Upper lobe of right lung (tissue), 1 donor: ENCODE measurements at regions not wholly inside any gene's neighbourhood (a gene's known extent, or its start where the extent isn't known, plus 50 kb on each side); places are given as distances from the start of the nearest gene placed in this dataset.

Experiments
- ATAC-seq: fragments of 200-7000 bp; cut with Tn5 transposase; one replicate; pipeline ENCODE4 v1.9.1; 2020; ENCODE audit warnings: mild to moderate bottlenecking, moderate library complexity
- DNase-seq: peaks from one replicate; pipeline ENCODE4 v3.0.0-alpha.2; 2020
- H3K27ac ChIP-seq: fragments of 200-600 bp; one replicate; pipeline ENCODE4 v1.8.0; 2022
- H3K27me3 ChIP-seq: fragments of 200-600 bp; one replicate; pipeline ENCODE4 v1.8.0; 2022; ENCODE audit warnings: mild to moderate bottlenecking
- H3K36me3 ChIP-seq: fragments of 200-600 bp; one replicate; pipeline ENCODE4 v1.8.0; 2022
- H3K4me1 ChIP-seq: fragments of 200-600 bp; one replicate; pipeline ENCODE4 v1.8.0; 2022
- H3K4me3 ChIP-seq: fragments of 200-600 bp; one replicate; pipeline ENCODE4 v1.8.0; 2022; ENCODE audit warnings: mild to moderate bottlenecking
- H3K9me3 ChIP-seq: fragments of 200-600 bp; one replicate; pipeline ENCODE4 v1.8.0; 2022
- intact Hi-C: fragments of 100-400 bp; cut with DNase I; formaldehyde crosslinking; loops from one replicate; pipeline ENCODE4 v1.11.0; 2022
- TF ChIP-seq, protein P1 (sequence below): fragments of 200-600 bp; IDR thresholded peaks from one replicate; pipeline ENCODE4 v1.8.0; 2022; ENCODE audit warnings: antibody characterized with exemption
- donor health status: DM: no; HTN: yes; CAD: no; lungs with severe emphysema.

DNA sequence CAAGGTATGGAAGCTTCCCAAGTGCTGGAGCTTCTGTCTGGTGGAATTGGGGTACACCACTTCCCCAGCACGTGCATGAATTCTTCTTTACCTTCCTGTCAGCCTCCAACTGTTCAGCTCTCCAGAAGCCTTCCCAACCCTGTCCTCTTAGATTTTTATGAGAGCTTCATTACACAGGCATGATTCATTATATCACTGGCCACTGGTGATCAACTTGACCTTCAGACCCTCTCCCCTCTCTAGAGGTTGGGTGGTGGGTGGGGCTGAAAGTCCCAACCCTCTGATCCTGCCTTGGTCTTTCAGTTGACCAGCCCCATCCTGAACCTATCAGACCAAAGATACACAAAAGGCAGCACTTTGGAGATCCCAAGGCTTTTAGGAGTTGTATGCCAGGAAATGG is 795.7 kb upstream of the SOX9 start:
- no peaks in the 10 kb centered on the region for H3K27me3 ChIP-seq
- no peaks in the 10 kb centered on the region for H3K9me3 ChIP-seq
- TF ChIP-seq, protein P1, sequence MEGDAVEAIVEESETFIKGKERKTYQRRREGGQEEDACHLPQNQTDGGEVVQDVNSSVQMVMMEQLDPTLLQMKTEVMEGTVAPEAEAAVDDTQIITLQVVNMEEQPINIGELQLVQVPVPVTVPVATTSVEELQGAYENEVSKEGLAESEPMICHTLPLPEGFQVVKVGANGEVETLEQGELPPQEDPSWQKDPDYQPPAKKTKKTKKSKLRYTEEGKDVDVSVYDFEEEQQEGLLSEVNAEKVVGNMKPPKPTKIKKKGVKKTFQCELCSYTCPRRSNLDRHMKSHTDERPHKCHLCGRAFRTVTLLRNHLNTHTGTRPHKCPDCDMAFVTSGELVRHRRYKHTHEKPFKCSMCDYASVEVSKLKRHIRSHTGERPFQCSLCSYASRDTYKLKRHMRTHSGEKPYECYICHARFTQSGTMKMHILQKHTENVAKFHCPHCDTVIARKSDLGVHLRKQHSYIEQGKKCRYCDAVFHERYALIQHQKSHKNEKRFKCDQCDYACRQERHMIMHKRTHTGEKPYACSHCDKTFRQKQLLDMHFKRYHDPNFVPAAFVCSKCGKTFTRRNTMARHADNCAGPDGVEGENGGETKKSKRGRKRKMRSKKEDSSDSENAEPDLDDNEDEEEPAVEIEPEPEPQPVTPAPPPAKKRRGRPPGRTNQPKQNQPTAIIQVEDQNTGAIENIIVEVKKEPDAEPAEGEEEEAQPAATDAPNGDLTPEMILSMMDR: no peak
- ATAC-seq (no peak), DNase-seq (no peak)
- H3K27ac ChIP-seq: no peak overlapping the region
- H3K4me1 ChIP-seq: no peaks in the 10 kb centered on the region
- H3K36me3 ChIP-seq: no peaks in the 10 kb centered on the region
- intact Hi-C loops: no loop called here
- H3K4me3 ChIP-seq: no peak overlapping the region

DNA sequence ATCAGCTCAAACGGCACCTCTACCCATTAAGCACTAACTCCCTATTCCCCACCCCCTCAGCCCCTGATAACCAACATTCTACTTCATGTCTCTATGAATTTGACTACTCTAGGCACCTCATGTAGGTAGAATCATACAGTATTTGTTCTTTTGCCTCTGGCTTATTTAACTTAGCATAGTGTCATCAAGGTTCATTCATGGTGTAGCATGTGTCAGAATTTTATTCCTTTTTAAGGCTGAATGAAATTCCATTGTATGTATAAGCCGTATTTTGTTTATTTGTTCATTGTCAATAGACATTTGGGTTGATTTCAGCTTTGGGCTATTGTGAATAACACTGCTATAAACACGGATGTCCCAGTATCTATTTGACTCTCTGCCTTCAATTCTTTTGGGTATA is 794.9 kb upstream of the SOX9 start:
- intact Hi-C loops: no loop called here
- Histone ChIP-seq H3K4me1 (no peaks in the 10 kb centered on the region), H3K4me3 (no peak overlapping the region), H3K9me3 (no peaks in the 10 kb centered on the region), H3K36me3 (no peaks in the 10 kb centered on the region), H3K27me3 (no peaks in the 10 kb centered on the region), H3K27ac (no peak overlapping the region)
- DNase-seq (no peak), ATAC-seq (no peak)
- TF ChIP-seq, protein P1: no peak

- DNase-seq (no peak), ATAC-seq (no peak)
- Histone ChIP-seq H3K27me3 (no peaks in the 10 kb centered on the region), H3K4me3 (no peak overlapping the region), H3K27ac (no peak overlapping the region), H3K4me1 (no peaks in the 10 kb centered on the region), H3K9me3 (no peaks in the 10 kb centered on the region), H3K36me3 (no peaks in the 10 kb centered on the region)
- intact Hi-C loops: no loop called here
- TF ChIP-seq, protein P1: no peak
Observed at GRCh38 chr17:71327376-71328059, 793.3 kb upstream of the SOX9 start.

GRCh38 chr17:71329310-71330098 is 791.3 kb upstream of the SOX9 start:
- DNase-seq: no peak
- TF ChIP-seq, protein P1: no peak
- intact Hi-C loops: no loop called here
- Histone ChIP-seq H3K36me3 (no peaks in the 10 kb centered on the region), H3K27ac (no peak overlapping the region), H3K4me3 (no peak overlapping the region), H3K4me1 (no peaks in the 10 kb centered on the region), H3K27me3 (no peaks in the 10 kb centered on the region), H3K9me3 (no peaks in the 10 kb centered on the region)
- ATAC-seq: no peak

- Histone ChIP-seq H3K27me3 (no peaks in the 10 kb centered on the region), H3K27ac (no peak overlapping the region), H3K4me3 (no peak overlapping the region), H3K9me3 (no peaks in the 10 kb centered on the region), H3K36me3 (no peaks in the 10 kb centered on the region), H3K4me1 (no peaks in the 10 kb centered on the region)
- ATAC-seq (no peak), DNase-seq (no peak)
- intact Hi-C loops: no loop called here
- TF ChIP-seq, protein P1: no peak
Observed at GRCh38 chr17:71330099-71330375, 790.8 kb upstream of the SOX9 start.
